Caco-2 (cell line): ENCODE measurements at regions not wholly inside any gene's neighbourhood (a gene's known extent, or its start where the extent isn't known, plus 50 kb on each side); places are given as distances from the start of the nearest gene placed in this dataset.
A peak's percentile ranks its signal among the peaks of the same experiment; 100 is the strongest.

Source experiments
- BruUV-seq: library from RNA; stranded (reverse); fragments of 400-500 nt; replicated peaks from 2 replicates; lab custom pipeline; 2021; lab: Mats Ljungman, UMichigan
- CTCF ChIA-PET: fragments of 300-600 bp; sonication (Branson Sonifier 250); formaldehyde crosslinking; loops from one replicate; lab custom pipeline; 2022; ENCODE audit warnings: antibody characterized with exemption; lab: Charles Lee
- POLR2A ChIA-PET: fragments of 300-600 bp; sonication (Branson Sonifier 250); formaldehyde crosslinking; loops from one replicate; lab custom pipeline; 2022; ENCODE audit warnings: antibody characterized with exemption; lab: Charles Lee
- DNase-seq, 2 experiments: peaks; one replicate each; pipeline versions ENCODE4 v3.0.0 to v3.0.0-alpha.2; 2020 to 2022
- H3K27me3 ChIP-seq: replicated peaks from 2 replicates; pipeline ENCODE4 v1.6.0; 2011; ENCODE audit warnings: low read length; ENCODE audit not compliant: control insufficient read depth, insufficient read depth
- H3K36me3 ChIP-seq: 2 replicates; pipeline ENCODE4 v1.5.1; 2011; ENCODE audit warnings: low read length; ENCODE audit not compliant: control insufficient read depth, insufficient read depth
- H3K4me1 ChIP-seq: fragments of 250-450 bp; sonication (Bioruptor Pico); 2 replicates; pipeline ENCODE4 v1.5.1; 2020; ENCODE audit warnings: mild to moderate bottlenecking
- H3K4me3 ChIP-seq: 2 replicates; pipeline ENCODE4 v1.5.1; 2011; ENCODE audit warnings: low read depth, mild to moderate bottlenecking, control low read depth, low read length
- H3K9me3 ChIP-seq: fragments of 250-450 bp; sonication (Bioruptor Pico); 2 replicates; pipeline ENCODE4 v1.5.1; 2020; ENCODE audit warnings: mild to moderate bottlenecking, moderate library complexity
- H3K27ac Mint-ChIP-seq: one replicate; pipeline ENCODE4 v1.8.0; 2022; ENCODE audit warnings: mixed read lengths; ENCODE audit not compliant: unreplicated experiment
- H3K27me3 Mint-ChIP-seq: one replicate; pipeline ENCODE4 v1.8.0; 2022; ENCODE audit warnings: mixed read lengths; ENCODE audit not compliant: insufficient read depth, unreplicated experiment
- H3K36me3 Mint-ChIP-seq: one replicate; pipeline ENCODE4 v1.8.0; 2022; ENCODE audit warnings: mild to moderate bottlenecking, mixed read lengths; ENCODE audit not compliant: insufficient read depth, unreplicated experiment
- H3K4me1 Mint-ChIP-seq: one replicate; pipeline ENCODE4 v1.8.0; 2022; ENCODE audit warnings: low read depth, mixed read lengths; ENCODE audit not compliant: unreplicated experiment
- H3K4me3 Mint-ChIP-seq: one replicate; pipeline ENCODE4 v1.8.0; 2022; ENCODE audit warnings: mild to moderate bottlenecking, moderate library complexity, mixed read lengths; ENCODE audit not compliant: unreplicated experiment
- H3K9me3 Mint-ChIP-seq: one replicate; pipeline ENCODE4 v1.8.0; 2022; ENCODE audit warnings: mixed read lengths; ENCODE audit not compliant: unreplicated experiment
- intact Hi-C: fragments of 100-400 bp; cut with micrococcal nuclease; formaldehyde crosslinking; loops from one replicate; pipeline ENCODE4 v1.10.0; 2022; ENCODE audit not compliant: unreplicated experiment
- TF ChIP-seq, protein P1 (sequence below), 2 experiments: fragments of 200-600 bp in 1 of 2; IDR thresholded peaks; 1 replicate in 1 of 2; 2 replicates in 1 of 2; pipeline versions ENCODE4 v1.5.1 to v1.8.0; 2011 to 2022; ENCODE audit warnings: antibody characterized with exemption in 1 of 2, control low read depth in 1 of 2, inconsistent platforms in 1 of 2, low read depth in 1 of 2, low read length in 1 of 2, mild to moderate bottlenecking in 1 of 2, moderate library complexity in 1 of 2; ENCODE audit not compliant: insufficient read depth in 1 of 2, severe bottlenecking in 1 of 2, unreplicated experiment in 1 of 2

DNA sequence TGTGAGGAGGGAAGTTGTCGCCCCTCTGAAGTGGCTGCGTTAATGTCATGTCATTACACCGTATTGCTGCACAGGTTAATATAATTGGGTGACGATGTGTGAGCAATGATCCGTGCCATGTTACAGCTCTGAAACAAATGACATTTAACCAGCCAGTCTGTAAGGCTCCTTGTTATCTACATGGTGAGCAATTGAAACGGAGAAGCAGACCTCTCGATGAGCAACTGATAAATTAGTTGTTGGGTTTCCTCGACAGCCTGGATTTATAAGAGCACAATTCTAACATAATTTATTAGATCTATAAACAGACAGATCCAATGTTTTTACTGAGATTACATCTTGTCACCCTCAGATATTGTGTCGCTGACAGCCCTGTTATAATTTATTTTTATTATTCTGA is 49.9 kb upstream of the MAFB start:
- Histone ChIP-seq H3K9me3 (no peaks in the 10 kb centered on the region), H3K36me3 (no peaks in the 10 kb centered on the region), H3K4me1 (no peaks in the 10 kb centered on the region), H3K27me3 (no peaks in the 10 kb centered on the region; the same call in 1 of the 2 replicates), H3K4me3 (no peak overlapping the region)
- ChIA-PET CTCF (interaction anchor here (0.8 to 4.6 kb wide), 3 partner anchors 207 to 312 kb away, joined by 5 to 47 read pairs (median 5); no protein-coding TSS in a partner anchor), POLR2A (no interaction called here)
- Mint-ChIP-seq H3K4me1 (no peaks in the 10 kb centered on the region), H3K4me3 (no peak overlapping the region), H3K27me3 (peaks cover 35% of the 10 kb centered on the region), H3K9me3 (no peaks in the 10 kb centered on the region), H3K27ac (no peak overlapping the region), H3K36me3 (no peaks in the 10 kb centered on the region)
- DNase-seq, result no peak
- intact Hi-C loops, result no loop called here
- TF ChIP-seq, protein P1, sequence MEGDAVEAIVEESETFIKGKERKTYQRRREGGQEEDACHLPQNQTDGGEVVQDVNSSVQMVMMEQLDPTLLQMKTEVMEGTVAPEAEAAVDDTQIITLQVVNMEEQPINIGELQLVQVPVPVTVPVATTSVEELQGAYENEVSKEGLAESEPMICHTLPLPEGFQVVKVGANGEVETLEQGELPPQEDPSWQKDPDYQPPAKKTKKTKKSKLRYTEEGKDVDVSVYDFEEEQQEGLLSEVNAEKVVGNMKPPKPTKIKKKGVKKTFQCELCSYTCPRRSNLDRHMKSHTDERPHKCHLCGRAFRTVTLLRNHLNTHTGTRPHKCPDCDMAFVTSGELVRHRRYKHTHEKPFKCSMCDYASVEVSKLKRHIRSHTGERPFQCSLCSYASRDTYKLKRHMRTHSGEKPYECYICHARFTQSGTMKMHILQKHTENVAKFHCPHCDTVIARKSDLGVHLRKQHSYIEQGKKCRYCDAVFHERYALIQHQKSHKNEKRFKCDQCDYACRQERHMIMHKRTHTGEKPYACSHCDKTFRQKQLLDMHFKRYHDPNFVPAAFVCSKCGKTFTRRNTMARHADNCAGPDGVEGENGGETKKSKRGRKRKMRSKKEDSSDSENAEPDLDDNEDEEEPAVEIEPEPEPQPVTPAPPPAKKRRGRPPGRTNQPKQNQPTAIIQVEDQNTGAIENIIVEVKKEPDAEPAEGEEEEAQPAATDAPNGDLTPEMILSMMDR (IDR thresholded peaks at IDR 0.05; ENCODE audit: insufficient read depth in 1 of 2, low read depth in 1 of 2, low read length in 1 of 2, severe bottlenecking in 1 of 2, unreplicated experiment in 1 of 2), result no peak
- BruUV-seq, result no TSS peak

DNA sequence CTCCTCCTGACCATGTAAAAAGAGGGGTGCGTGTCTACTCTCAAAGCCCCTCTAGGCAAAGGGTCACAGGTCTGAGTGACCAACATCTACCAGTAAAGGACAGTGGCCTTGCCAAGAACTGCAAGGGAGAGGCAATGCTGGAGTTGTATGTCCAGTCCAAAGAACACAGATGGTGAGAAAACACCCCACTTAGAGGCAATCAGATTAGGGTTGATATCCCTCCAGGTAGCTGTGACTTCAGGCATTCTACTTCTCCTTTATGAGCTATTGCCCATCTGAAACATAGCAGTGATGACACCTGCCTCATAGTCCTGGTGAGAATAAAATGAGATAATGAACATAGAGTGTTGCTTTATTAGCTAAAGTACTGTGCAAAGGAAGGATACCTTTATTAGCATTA is 50.8 kb upstream of the MAFB start:
- CTCF ChIA-PET, result interaction anchor here (0.6 to 4.6 kb wide), 4 partner anchors 32 to 225 kb away, joined by 3 to 47 read pairs (median 8); no protein-coding TSS in a partner anchor
- H3K27ac Mint-ChIP-seq, result no peak overlapping the region
- intact Hi-C loops, result no loop called here

DNA sequence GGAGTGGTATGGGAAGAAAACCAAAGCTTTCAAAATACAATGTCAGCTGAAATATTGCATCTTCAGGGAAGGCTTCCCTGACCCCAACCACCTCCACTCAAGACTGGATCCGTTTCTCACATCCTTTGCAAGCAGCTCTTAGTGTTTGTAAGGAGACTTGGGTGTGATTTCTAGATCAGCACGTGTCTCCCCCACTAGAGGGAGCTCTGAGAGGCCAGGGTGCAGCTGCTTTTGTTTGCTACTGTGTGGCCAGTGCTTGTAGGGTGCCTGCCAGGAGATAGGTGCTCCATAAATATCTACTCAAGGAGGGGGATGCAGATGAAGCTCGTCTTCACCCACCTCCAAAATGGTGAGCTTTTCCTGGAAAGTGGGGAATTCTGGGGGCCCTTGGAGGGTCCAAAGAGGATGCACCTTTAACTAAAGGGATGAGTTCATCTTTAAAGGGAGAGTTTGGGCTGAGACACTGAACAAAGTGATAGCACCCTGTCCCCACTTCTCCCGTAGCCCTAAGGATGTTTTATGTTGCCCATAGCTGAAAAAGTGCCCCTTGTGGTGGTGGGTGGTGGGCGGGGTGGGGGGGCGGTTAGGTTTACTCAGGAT is 52.6 kb upstream of the MAFB start:
- H3K36me3 ChIP-seq, result no peaks in the 10 kb centered on the region
- CTCF ChIA-PET, result interaction anchor here (0.6 to 4.6 kb wide), 16 partner anchors 12 to 581 kb away, joined by 3 to 47 read pairs (median 4); no protein-coding TSS in a partner anchor
- TF ChIP-seq, protein P1 (IDR thresholded peaks at IDR 0.05; ENCODE audit: insufficient read depth in 1 of 2, low read depth in 1 of 2, low read length in 1 of 2, severe bottlenecking in 1 of 2, unreplicated experiment in 1 of 2), result peak; percentile 91 to 96
- H3K9me3 Mint-ChIP-seq, result no peaks in the 10 kb centered on the region
- no peak overlapping the region for H3K4me3 ChIP-seq
- DNase-seq, result peak; percentile 74 to 82
- H3K27ac Mint-ChIP-seq, result no peak overlapping the region
- no peak overlapping the region for H3K4me3 Mint-ChIP-seq
- no peaks in the 10 kb centered on the region for H3K4me1 Mint-ChIP-seq
- no peaks in the 10 kb centered on the region; the same call in 1 of the 2 replicates for H3K27me3 ChIP-seq
- H3K27me3 Mint-ChIP-seq, result peaks cover 35% of the 10 kb centered on the region
- no peaks in the 10 kb centered on the region for H3K36me3 Mint-ChIP-seq
- no peaks in the 10 kb centered on the region for H3K4me1 ChIP-seq
- POLR2A ChIA-PET, result no interaction called here
- no TSS peak for BruUV-seq
- H3K9me3 ChIP-seq, result no peaks in the 10 kb centered on the region
- intact Hi-C loops, result loop anchor here (1.0 kb wide), 2 partner anchors 205 to 222 kb away; no protein-coding TSS in a partner anchor

More for the DNA sequence above, 50.8 kb upstream of the MAFB start:
- H3K27me3 ChIP-seq, result no peaks in the 10 kb centered on the region; the same call in 1 of the 2 replicates
- H3K4me1 Mint-ChIP-seq, result no peaks in the 10 kb centered on the region
- H3K27me3 Mint-ChIP-seq, result peaks cover 39% of the 10 kb centered on the region
- no peaks in the 10 kb centered on the region for H3K36me3 Mint-ChIP-seq
- H3K4me3 ChIP-seq, result no peak overlapping the region
- no peak overlapping the region for H3K4me3 Mint-ChIP-seq
- no TSS peak for BruUV-seq
- no peaks in the 10 kb centered on the region for H3K9me3 ChIP-seq
- no peak for DNase-seq
- POLR2A ChIA-PET, result no interaction called here
- no peaks in the 10 kb centered on the region for H3K4me1 ChIP-seq
- no peaks in the 10 kb centered on the region for H3K36me3 ChIP-seq
- TF ChIP-seq, protein P1 (IDR thresholded peaks at IDR 0.05; ENCODE audit: insufficient read depth in 1 of 2, low read depth in 1 of 2, low read length in 1 of 2, severe bottlenecking in 1 of 2, unreplicated experiment in 1 of 2), result no peak
- H3K9me3 Mint-ChIP-seq, result no peaks in the 10 kb centered on the region
